ENCODE measurements at regions not wholly inside any gene's neighbourhood (a gene's known extent, or its start where the extent isn't known, plus 50 kb on each side); places are given as distances from the start of the nearest gene placed in this dataset.

DNA sequence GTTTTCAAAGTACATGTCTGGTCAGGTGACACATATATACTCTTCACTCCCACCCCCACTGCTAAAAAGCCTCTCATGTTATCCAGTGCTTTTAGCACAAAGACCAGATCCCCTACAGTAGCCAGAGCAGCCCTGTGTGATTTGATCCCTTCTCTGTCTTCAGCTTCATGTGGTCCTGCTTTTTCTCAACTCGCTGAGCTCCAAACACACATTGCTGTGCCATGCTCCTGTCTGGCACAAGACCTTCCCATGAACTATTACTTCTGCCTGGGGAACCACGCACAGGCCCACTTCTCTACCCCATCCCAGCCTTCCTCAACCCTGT is 127.1 kb downstream of the RASSF10 start:
- FAIRE-seq (no peak), ATAC-seq (peak; percentile 65), DNase-seq (ENCODE audit: extremely low read depth in 1 of 4, low spot score in 3 of 4) (no peak)
- Histone ChIP-seq H3K9ac (ENCODE audit: insufficient read depth in 1 of 2, low read depth in 2 of 2, low read length in 2 of 2) (no peak overlapping the region), H3K4me2 (ENCODE audit: insufficient read depth, low read length) (peak overlapping the region; percentile 10; the same call in 1 of the 2 replicates), H3K27ac (ENCODE audit: extremely low read depth, low read depth, low read length) (no peak overlapping the region), H3K27me3 (ENCODE audit: control insufficient read depth in 2 of 2, insufficient read depth in 2 of 2, low read length in 2 of 2) (no peaks in the 10 kb centered on the region), H4K20me1 (replicated peaks; ENCODE audit: control insufficient read depth, insufficient read depth, low read length) (no peaks in the 10 kb centered on the region), H3K9me3 (replicated peaks; ENCODE audit: control insufficient read depth, insufficient read depth, low read depth, low read length) (no peaks in the 10 kb centered on the region), H2AFZ (ENCODE audit: low read depth, low read length) (no peak overlapping the region; the same call in 1 of the 2 replicates), H3K9me1 (ENCODE audit: control insufficient read depth, insufficient read depth, low read length) (no peaks in the 10 kb centered on the region), H3K79me2 (ENCODE audit: control insufficient read depth, insufficient read depth, low read length) (no peaks in the 10 kb centered on the region), H3K36me3 (ENCODE audit: control insufficient read depth, insufficient read depth, low read length) (no peaks in the 10 kb centered on the region), H3K4me1 (replicated peaks in 1 of 2; ENCODE audit: control insufficient read depth in 2 of 2, insufficient read depth in 2 of 2, low read length in 2 of 2) (peaks cover 3 to 20% of the 10 kb centered on the region in 2 experiments; a peak in 3 of 5 replicates), H3K4me3 (no peak overlapping the region)
- WGBS (ENCODE audit: insufficient coverage, low coverage, missing lambda C conversion rate): 28% methylated on average over 2 of the region's 2 CpGs
- CTCF ChIA-PET (ENCODE audit: low intra/inter-chr PET ratio): no interaction called here
- BruUV-seq (replicated peaks): no TSS peak
- TF ChIP-seq ZNF696 (CRISPR knock-in tag; conservative IDR thresholded peaks at IDR 0.05) (no peak), ZNF217 (CRISPR knock-in tag; IDR thresholded peaks at IDR 0.05) (no peak), CHCHD3 (CRISPR knock-in tag; IDR thresholded peaks at IDR 0.05) (no peak)
- TF ChIP-seq, protein P1, sequence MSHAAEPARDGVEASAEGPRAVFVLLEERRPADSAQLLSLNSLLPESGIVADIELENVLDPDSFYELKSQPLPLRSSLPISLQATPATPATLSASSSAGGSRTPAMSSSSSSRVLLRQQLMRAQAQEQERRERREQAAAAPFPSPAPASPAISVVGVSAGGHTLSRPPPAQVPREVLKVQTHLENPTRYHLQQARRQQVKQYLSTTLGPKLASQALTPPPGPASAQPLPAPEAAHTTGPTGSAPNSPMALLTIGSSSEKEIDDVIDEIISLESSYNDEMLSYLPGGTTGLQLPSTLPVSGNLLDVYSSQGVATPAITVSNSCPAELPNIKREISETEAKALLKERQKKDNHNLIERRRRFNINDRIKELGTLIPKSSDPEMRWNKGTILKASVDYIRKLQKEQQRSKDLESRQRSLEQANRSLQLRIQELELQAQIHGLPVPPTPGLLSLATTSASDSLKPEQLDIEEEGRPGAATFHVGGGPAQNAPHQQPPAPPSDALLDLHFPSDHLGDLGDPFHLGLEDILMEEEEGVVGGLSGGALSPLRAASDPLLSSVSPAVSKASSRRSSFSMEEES (CRISPR knock-in tag; IDR thresholded peaks at IDR 0.05): 0 out of 2 replicates have a peak, but pooled peaks have one; percentile 14
- POLR2A ChIA-PET: interaction anchor here (0.6 to 1.3 kb wide), 4 partner anchors 11 to 103 kb away, joined by 3 to 4 read pairs (median 3); no protein-coding TSS in a partner anchor
- in situ Hi-C loops (cut with MboI) (no loop called here), intact Hi-C loops (cut with micrococcal nuclease) (no loop called here)

DNA sequence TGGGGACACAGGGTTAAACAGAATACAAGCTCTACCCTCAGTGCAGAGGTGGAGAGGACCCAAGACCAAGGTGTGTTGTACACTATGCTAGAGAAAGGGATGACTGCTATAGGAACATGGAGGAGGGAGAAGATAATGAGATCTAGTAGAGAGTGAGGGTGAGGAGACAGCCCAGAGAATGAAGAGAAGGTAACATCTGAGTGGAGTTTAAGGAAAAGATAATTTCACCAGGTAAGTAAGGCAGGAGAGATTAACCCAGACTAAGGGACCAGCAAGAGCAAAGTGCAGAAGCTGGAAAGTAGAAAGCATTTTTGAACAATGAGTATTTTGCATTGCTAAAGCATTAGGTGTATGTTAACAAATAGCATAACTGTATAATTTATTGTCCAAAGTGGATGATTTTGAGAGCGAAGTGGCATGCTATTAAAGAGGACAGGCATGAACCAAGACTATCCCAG is 128.8 kb downstream of the RASSF10 start:
- intact Hi-C loops (cut with micrococcal nuclease) (no loop called here), in situ Hi-C loops (cut with MboI) (no loop called here)
- Histone ChIP-seq H3K27ac (ENCODE audit: extremely low read depth, low read depth, low read length) (no peak overlapping the region), H4K20me1 (replicated peaks; ENCODE audit: control insufficient read depth, insufficient read depth, low read length) (no peaks in the 10 kb centered on the region), H3K4me1 (replicated peaks in 1 of 2; ENCODE audit: control insufficient read depth in 2 of 2, insufficient read depth in 2 of 2, low read length in 2 of 2) (peaks cover 11 to 25% of the 10 kb centered on the region in 2 experiments; a peak in 4 of 5 replicates), H3K27me3 (ENCODE audit: control insufficient read depth in 2 of 2, insufficient read depth in 2 of 2, low read length in 2 of 2) (no peaks in the 10 kb centered on the region; a peak in 1 of 5 replicates), H3K4me3 (no peak overlapping the region), H3K36me3 (ENCODE audit: control insufficient read depth, insufficient read depth, low read length) (no peaks in the 10 kb centered on the region), H3K9me1 (ENCODE audit: control insufficient read depth, insufficient read depth, low read length) (no peaks in the 10 kb centered on the region), H3K9ac (ENCODE audit: insufficient read depth in 1 of 2, low read depth in 2 of 2, low read length in 2 of 2) (no peak overlapping the region), H2AFZ (ENCODE audit: low read depth, low read length) (no peak overlapping the region), H3K79me2 (ENCODE audit: control insufficient read depth, insufficient read depth, low read length) (no peaks in the 10 kb centered on the region), H3K9me3 (replicated peaks; ENCODE audit: control insufficient read depth, insufficient read depth, low read depth, low read length) (no peaks in the 10 kb centered on the region), H3K4me2 (ENCODE audit: insufficient read depth, low read length) (no peak overlapping the region)
- BruUV-seq (replicated peaks): no TSS peak
- POLR2A ChIA-PET: interaction anchor here (0.6 kb wide), 1 partner anchor 14 kb away, joined by 3 read pairs; no protein-coding TSS in a partner anchor
- 6% methylated on average over 1 of the region's 1 CpG for WGBS (ENCODE audit: insufficient coverage, low coverage, missing lambda C conversion rate)
- FAIRE-seq (no peak), DNase-seq (ENCODE audit: extremely low read depth in 1 of 4, low spot score in 3 of 4) (no peak), ATAC-seq (no peak)
- CTCF ChIA-PET (ENCODE audit: low intra/inter-chr PET ratio): no interaction called here
- TF ChIP-seq, protein P2, sequence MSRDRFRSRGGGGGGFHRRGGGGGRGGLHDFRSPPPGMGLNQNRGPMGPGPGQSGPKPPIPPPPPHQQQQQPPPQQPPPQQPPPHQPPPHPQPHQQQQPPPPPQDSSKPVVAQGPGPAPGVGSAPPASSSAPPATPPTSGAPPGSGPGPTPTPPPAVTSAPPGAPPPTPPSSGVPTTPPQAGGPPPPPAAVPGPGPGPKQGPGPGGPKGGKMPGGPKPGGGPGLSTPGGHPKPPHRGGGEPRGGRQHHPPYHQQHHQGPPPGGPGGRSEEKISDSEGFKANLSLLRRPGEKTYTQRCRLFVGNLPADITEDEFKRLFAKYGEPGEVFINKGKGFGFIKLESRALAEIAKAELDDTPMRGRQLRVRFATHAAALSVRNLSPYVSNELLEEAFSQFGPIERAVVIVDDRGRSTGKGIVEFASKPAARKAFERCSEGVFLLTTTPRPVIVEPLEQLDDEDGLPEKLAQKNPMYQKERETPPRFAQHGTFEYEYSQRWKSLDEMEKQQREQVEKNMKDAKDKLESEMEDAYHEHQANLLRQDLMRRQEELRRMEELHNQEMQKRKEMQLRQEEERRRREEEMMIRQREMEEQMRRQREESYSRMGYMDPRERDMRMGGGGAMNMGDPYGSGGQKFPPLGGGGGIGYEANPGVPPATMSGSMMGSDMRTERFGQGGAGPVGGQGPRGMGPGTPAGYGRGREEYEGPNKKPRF (IDR thresholded peaks at IDR 0.05; ENCODE audit: low read depth, low read length): no peak
- TF ChIP-seq MCM3 (IDR thresholded peaks at IDR 0.05) (no peak), ZNF589 (CRISPR knock-in tag; IDR thresholded peaks at IDR 0.05; ENCODE audit: low read depth) (no peak), KAT8 (IDR thresholded peaks at IDR 0.05; ENCODE audit: low read depth) (no peak), SMAD1 (IDR thresholded peaks at IDR 0.05; ENCODE audit: low read depth, low read length, partially characterized antibody) (no peak), POLR2AphosphoS2 (IDR thresholded peaks at IDR 0.05; ENCODE audit: low read length) (no peak), SP1 (CRISPR knock-in tag; IDR thresholded peaks at IDR 0.05) (no peak), ZNF384 (IDR thresholded peaks at IDR 0.05; ENCODE audit: low read depth, low read length) (no peak), NEUROD1 (IDR thresholded peaks at IDR 0.05; ENCODE audit: borderline replicate concordance, low read depth, low read length, partially characterized antibody) (no peak)
